IPS-18c (cell line): ENCODE measurements at regions not wholly inside any gene's neighbourhood (a gene's known extent, or its start where the extent isn't known, plus 50 kb on each side); places are given as distances from the start of the nearest gene placed in this dataset.
"Not testable (repeated sequence)": the region's sequence is repeated elsewhere in the genome, so short reads cannot be mapped to it uniquely, and the experiment has no call there.

Source experiments
- H3K4me3 ChIP-seq: 2 replicates; pipeline ENCODE4 v1.7.0; 2013; ENCODE audit warnings: low read depth, mild to moderate bottlenecking, low read length, moderate library complexity; ENCODE audit not compliant: insufficient read depth
- H3K9me3 ChIP-seq: one replicate; pipeline ENCODE4 v1.6.1; 2013; ENCODE audit warnings: mild to moderate bottlenecking, low read length, moderate library complexity; ENCODE audit not compliant: control insufficient read depth, insufficient read depth

DNA sequence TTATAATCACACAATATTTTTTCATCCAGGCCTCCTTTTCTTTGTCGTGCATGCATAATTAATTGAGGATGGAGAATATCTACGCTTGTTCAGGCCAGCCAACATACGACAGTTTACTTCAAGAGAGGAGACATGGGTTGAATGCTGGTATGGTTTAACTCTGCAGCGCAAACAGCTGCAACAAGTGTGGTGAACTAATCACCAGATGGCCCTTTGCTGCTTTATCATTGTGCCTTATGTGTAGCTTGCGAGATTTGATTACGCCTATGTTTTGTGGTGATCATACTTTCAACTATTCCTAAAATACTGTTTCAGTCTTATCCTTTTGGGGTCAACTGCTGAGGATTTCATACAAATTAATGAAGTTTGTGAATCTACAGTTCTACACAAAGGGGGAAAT is 105.6 kb downstream of the IGLL1 start:
- not testable (repeated sequence) for H3K9me3 ChIP-seq, H3K4me3 ChIP-seq

DNA sequence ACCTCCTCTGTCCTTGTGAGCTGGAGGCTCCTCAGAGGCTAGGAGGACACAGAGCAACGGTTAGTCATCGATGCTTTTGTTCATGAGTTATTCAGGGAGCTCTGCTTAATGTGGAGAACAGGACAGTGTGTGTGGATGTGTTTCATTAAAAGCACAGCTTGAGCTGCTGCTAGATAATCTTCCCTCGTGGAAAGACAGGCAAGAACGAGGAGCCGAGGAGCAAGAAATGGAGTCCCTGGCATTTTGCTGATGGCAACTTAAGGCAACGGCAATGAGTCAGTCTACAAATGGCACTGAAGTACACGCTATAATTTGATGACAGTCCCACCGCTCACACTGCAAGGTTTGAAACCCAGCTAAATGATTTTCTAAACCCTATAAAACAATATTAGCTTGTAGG is 106.2 kb downstream of the IGLL1 start:
- Histone ChIP-seq H3K4me3 (no peak overlapping the region), H3K9me3 (no peaks in the 10 kb centered on the region)

DNA sequence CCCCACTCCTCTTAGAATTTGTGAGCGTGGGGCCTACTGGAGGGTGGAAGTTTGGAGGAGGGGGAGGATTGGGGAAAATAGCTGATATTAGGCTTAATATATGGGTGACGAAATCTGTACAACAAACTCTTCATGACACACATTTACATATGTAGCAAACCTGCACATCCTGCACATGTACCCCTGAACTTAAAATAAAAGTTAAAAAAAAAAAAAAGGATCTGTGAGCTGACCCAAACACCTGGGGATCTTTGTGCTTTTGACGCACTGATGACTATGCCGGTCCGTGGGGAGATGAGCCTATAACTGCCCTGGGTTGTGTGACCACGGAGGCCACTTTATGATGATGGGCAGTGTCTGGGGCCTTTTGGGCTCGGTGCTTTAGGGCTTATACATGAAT is 107.7 kb downstream of the IGLL1 start:
- not testable (repeated sequence) for H3K4me3 ChIP-seq, H3K9me3 ChIP-seq

DNA sequence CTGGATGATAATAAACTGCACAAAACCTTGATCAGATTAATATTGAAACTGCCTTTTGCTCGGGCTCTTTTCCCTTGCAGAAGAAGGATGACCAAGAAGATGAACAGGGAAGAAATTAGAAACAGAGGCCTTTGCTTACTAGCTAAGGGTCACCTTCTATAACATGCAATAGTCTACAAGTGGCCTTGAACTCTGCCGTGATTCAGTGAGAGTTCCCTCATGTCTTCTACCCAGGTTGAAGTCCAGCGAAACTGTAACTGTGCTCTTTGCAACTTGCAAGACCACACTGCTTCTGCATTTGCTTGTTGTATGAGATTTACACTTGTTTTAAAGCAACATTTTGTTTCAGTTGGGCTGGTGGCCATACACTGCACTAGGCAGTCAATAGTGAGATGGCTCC is 108.4 kb downstream of the IGLL1 start:
- H3K4me3 ChIP-seq = no peak overlapping the region
- no peaks in the 10 kb centered on the region for H3K9me3 ChIP-seq

- no peak overlapping the region for H3K4me3 ChIP-seq
- no peaks in the 10 kb centered on the region for H3K9me3 ChIP-seq
Measured at GRCh38 chr22:23470811-23471389, 109.2 kb downstream of the IGLL1 start.

GRCh38 chr22:23467721-23468294 is 112.3 kb downstream of the IGLL1 start:
- Histone ChIP-seq H3K4me3 (no peak overlapping the region), H3K9me3 (no peaks in the 10 kb centered on the region)

- no peak overlapping the region for H3K4me3 ChIP-seq
- no peaks in the 10 kb centered on the region for H3K9me3 ChIP-seq
Measured at GRCh38 chr22:23466351-23466750, 113.7 kb downstream of the IGLL1 start.

DNA sequence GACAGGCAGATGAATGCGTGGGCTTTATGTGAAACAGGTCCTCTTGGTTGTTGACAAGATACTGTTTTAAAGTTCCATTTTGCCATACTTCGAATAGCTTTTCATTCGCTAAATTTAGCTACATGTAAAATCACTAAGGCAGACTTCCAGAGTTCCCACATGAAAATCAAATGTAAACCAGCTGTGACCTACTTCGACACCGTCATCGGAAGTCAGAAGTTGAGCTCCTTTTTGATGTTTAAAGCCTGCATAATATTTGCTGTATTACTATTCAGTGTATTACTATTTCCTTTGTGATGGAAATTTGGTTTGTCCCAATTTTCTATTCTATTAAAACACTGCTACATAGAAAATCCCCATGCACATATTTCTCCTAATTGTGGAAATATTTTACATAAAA is 115.3 kb downstream of the IGLL1 start:
- H3K9me3 ChIP-seq, H3K4me3 ChIP-seq: not testable (repeated sequence)

- not testable (repeated sequence) for H3K9me3 ChIP-seq
Measured at GRCh38 chr22:23460517-23461031, 119.5 kb downstream of the IGLL1 start.

DNA sequence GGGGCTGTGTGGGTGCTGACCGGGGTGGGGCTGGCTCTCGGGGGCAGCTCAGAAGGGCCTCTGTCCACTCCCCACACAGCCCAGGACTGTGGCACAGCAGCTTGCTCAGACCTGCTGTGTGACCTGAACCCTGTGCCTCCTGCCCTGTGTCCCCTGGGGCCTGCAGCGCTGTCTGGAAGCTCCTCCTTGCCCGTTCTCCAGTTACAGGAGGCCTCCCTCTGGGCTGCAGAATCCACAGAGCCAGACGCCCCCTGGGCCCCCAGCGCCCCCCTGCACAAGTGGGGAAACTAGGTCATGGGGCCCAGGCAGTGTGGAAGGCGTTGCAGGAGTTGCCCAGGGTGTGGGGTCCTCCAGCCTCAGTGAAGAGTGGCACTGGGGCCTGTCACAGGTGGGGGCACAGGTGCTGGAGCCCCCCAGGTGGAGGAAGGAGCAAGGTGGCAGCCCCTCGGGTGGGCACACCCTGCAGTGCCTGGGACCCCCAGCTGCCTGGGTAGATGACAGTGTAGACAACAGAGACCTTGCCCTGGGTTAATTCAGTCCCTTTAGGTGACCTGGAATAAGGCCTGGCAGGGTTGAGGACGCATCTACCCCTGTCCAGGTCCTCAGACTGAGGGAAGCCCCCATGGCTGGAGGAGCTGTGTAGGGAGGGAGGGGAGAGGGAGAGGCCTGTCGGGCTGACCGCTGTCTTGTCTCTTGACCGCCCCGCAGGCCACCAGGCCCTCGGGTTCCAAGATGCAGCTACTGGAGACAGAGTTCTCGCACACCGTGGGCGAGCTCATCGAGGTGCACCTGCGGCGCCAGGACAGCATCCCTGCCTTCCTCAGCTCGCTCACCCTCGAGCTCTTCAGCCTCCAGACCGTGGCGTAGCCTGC is 120.2 kb downstream of the IGLL1 start:
- not testable (repeated sequence) for H3K4me3 ChIP-seq

More at GRCh38 chr22:23460517-23461031, 119.5 kb downstream of the IGLL1 start:
- not testable (repeated sequence) for H3K4me3 ChIP-seq

GRCh38 chr22:23458663-23459541 is 121.2 kb downstream of the IGLL1 start:
- H3K9me3 ChIP-seq = no peaks in the 10 kb centered on the region
- H3K4me3 ChIP-seq = no peak overlapping the region

More for the DNA sequence above, 120.2 kb downstream of the IGLL1 start:
- H3K9me3 ChIP-seq = not testable (repeated sequence)

GRCh38 chr22:23457380-23457985 is 122.6 kb downstream of the IGLL1 start:
- H3K4me3 ChIP-seq = no peak overlapping the region

GRCh38 chr22:23456666-23457379 is 123.3 kb downstream of the IGLL1 start:
- not testable (repeated sequence) for H3K9me3 ChIP-seq, H3K4me3 ChIP-seq

More at GRCh38 chr22:23457380-23457985, 122.6 kb downstream of the IGLL1 start:
- no peaks in the 10 kb centered on the region for H3K9me3 ChIP-seq

DNA sequence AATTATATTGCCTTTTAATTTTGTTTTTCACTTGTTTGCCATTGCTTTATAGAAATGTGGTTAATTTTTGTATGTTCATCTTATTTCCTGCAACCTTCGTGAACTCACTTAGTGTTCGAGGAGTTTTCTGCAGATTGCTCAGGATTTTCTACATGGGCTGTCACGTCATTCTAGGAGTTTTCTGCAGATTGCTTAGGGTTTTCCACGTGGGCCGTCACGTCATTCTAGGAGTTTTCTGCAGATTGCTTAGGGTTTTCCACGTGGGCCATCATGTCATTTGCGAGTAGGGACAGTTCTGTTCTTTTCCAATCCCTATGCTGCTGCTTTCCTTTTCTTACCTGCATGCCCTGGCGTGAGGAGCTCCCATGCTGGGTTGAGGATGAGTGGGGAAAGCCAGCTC is 125.7 kb downstream of the IGLL1 start:
- H3K4me3 ChIP-seq, H3K9me3 ChIP-seq: not testable (repeated sequence)

- no peak overlapping the region for H3K4me3 ChIP-seq
- no peaks in the 10 kb centered on the region for H3K9me3 ChIP-seq
Measured at GRCh38 chr22:23453277-23453676, 126.8 kb downstream of the IGLL1 start.

DNA sequence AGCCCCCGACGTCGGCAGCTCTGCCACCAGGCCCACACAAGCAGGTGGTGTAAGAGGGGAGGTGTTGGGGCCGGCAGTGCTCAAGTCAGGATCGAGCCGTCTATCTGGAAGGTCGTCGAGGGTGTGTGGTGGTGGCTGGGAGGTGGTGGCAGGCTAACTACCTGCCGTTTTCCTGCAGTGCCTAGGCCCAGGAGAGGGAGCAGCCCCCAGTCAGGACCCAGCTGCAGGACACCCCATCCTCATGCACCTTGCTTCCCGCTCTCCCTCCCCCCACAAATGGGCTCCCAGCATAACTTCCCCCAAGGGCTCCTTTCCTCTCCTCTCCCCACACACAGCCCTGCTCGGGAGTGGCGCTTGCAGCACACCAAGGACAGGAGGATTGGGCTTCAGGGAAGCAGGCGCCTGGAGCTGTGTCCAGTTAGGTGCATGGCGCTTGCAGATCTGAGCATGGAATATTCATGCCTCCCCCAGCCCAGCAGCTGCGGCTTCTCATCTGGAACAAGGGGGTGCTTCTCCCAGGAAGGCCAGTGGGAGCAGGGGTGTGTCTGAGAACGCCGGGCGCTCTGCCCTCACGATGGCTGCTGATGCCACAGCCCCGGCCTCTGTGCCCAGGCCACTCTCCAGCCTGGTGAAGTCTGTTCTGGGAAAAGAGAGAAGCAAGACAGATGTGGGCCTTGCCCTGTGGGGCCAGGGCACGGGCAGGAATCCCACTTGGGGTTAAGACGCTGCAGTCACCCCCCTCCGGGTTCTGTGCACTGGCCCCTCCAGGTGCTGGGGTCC is 127.7 kb downstream of the IGLL1 start:
- Histone ChIP-seq H3K4me3 (no peak overlapping the region), H3K9me3 (no peaks in the 10 kb centered on the region)
